HG02981 (cell line): ENCODE measurements at regions not wholly inside any gene's neighbourhood (a gene's known extent, or its start where the extent isn't known, plus 50 kb on each side); places are given as distances from the start of the nearest gene placed in this dataset.
"Not testable (repeated sequence)": the region's sequence is repeated elsewhere in the genome, so short reads cannot be mapped to it uniquely, and the experiment has no call there.

Source experiments
- ATAC-seq: cut with Tn5 transposase; IDR thresholded peaks from one replicate; pipeline ENCODE4 v1.9.1; 2021; ENCODE audit warnings: mild to moderate bottlenecking, moderate library complexity; ENCODE audit not compliant: unreplicated experiment

DNA sequence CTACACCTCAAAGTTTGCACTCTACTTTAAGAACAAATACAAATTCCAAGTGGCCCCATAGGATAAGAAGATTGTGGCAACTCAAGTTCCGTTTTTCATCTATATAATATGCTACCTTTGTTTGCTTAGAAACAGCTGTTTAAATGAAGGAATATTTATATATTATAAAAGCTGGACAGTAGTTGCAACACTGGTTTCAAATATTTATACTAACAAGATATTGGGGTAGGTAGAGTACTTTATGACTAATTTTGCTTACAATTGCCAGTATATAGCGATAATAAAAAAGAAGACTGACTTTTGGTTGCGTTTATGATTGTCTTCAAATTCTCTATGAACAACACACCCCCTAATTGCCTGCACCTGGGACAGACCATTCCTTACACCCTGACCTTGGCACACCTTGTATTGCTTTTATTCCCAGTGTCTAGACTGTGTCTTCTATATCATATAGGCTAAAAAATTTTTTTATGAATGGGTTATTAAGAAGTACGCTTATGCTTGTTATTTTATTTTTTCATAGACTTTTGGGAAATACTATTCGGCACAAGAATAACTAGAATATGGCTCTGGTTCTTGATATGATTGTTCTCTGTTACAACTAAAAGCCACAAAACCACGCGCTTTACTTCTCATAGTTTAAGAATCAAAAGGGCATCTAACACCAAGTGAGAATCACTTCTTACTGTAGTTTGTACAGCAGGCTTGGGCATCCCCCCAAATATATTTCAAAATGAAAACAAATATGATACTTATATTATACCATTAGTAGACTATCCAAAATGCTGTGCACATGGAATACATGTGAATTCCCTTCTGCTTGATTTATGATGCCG is 455.4 kb upstream of the DCN start:
- no peak for ATAC-seq

DNA sequence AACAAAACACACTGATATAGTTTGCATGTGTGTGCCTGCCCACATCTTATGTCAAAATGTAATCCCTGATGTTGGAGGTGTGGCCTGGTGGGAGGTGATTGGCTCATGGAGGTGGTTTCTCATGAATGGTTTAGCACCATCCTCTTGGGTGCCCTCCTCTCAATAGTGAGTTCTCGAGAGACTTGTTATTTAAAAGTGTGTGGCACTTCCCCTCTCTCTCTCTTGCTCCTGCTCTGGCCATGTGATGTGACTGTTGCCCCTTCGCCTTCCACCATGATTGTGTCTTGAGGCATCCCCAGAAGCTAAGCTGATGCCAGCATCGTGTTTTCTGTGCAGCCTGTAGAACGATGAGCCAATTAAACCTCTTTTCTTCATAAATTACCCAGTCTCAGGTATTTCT is 454.1 kb upstream of the DCN start:
- ATAC-seq: no peak

DNA sequence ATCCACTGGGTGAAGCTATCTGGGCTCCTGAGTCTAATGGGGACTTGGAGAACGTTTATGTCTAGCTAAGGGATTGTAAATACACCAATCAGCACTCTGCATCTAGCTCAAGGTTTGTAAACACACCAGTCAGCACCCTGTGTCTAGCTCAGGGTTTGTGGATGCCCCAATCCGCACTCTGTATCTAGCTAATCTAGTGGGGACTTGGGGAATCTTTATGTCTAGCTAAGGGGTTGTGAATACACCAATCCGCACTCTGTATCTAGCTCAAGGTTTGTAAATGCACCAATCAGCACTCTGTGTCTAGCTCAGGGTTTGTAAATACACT is 451.7 kb upstream of the DCN start:
- ATAC-seq: not testable (repeated sequence)

DNA sequence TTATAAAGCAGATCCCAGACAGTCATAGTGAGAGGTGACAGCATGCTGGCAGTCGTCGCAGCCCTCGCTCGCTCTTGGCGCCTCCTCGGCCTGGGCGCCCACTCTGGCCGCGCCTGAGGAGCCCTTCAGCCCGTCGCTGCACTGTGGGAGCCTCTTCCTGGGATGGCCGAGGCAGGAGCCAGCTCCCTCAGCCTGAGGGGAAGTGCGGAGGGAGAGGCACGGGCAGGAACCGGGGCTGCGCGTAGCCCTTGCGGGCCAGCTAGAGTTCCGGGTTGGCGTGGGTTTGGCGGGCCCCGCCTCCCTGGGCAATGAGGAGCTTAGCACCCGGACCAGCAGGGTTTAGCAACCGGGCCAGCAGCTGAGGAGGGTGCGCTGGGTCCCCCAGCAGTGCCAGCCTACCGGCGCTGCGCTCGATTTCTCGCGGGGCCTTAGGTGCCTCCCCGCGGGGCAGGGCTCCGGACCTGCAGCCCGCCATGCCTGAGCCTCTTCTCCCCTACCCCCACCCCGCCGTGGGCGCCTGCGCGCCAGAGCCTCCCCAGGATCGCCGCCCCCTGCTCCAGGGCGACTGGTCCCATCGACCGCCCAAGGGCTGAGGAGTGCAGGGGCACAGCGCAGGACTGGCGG is 451.2 kb upstream of the DCN start:
- ATAC-seq: no peak

DNA sequence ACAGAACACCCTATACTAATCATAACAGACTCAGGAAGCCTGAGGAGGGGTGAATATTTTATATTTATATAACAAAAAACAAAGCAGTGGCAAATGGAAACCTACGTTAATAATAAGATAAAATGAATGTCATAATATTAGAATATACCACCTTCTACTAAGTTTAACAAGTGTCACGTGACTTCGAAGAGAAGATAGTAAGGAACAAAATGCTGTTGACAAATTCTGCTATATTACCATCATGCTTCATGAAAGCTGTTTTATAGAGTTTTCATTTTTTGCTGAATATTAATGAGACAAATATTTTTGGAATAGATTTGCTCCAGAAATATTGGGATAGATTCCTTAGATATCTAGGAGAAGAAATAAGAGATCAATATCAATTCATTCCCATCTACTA is 450.6 kb upstream of the DCN start:
- ATAC-seq: no peak

DNA sequence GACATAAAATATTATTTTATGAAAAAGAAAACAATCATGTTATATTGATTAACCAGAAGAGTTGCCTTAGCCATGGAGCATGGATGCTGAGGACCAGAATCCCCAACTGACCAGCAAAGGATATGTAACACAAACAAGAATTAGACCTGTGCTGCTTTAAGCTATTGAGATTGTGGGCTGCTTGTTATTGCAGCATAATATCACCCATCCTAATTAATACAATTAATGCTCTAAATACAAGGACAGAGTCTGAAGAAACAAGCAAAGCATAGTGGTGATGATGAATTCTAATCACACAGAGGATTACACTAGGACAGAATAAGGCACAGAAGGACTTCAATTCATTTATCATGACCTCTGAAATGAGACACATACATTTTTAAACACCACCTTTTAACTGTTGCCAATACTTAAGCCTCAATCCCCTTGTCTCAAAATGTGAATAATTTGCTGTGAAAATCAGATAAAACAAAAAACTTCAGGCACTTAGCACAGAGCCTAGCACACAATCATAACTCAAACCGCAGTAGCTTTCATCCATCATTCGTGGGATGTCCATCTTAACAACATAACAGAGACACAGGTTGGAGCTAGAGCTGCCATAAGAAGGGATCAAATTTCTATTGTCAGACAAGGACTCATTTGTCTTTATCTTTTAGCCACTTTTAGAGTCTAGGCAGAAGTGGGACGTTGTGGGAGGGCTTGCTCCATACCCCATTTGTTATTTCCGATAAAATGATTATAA is 449.6 kb upstream of the DCN start:
- ATAC-seq: no peak

DNA sequence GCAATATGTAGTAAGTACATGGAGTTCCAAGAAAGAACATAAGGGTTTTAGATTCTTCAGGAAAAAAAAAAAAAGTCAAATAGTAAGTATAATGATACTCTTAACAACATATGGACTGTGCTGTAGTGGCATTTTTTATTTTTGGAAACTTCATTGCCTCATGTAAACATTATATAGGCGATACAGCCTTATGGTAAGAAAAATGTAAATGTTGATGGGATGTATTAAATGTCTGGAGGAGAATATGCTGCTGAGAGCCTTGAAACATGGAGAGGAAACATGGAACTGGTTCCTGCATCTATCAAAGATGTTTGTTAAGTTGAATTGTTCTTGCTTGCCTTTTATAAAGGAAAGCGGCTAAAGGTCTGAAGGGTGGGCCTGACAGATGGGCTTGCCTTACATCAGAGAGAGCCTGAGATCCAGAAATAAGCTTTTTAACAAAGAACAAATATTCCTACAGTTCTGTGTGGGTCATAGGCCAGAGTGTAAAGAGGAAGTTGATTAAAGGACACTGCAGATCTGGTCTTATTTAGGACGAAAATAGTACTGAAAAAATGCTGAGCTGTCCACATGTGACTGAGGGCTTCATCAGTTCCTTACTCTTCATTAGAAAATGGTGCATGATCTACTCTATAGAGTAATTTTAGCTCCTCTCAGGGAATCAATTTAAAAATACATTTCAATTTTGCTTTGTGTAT is 448.1 kb upstream of the DCN start:
- no peak for ATAC-seq

DNA sequence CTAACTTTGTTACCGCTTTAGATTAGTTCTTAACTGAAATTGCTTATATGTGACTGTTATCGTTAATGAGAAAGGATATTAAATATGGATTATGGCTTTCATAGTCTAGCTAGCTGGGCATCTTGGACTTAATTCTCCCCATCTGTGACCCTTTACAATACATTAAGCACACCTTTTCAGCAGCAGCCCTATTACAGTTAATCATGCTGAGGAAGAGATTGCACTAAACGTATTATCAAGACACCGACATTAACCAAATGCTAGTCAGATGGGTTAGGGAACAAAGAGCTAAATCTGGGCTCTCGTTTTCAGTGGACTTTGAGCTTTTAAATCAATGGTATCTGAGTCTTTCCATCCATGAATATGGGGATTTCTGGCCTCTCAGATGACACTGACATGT is 447.5 kb upstream of the DCN start:
- ATAC-seq: no peak

DNA sequence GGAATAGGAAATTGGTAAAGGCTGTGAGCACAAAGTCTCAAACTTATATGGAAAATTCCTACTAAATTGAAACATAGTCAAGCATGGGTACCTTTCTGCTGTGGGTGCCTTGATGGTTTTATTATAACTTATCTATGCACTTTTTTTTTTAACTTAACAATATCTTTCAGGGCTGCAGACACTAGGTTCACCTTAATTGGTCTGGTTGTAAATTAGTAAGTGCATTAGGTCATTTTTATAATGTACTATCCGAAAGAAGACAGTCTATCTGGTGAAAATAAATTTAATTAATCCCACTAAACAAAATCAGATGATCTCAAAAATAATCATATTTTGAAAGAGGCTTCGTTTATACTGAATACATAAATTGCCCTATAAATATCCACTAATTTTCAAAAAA is 446.8 kb upstream of the DCN start:
- no peak for ATAC-seq

DNA sequence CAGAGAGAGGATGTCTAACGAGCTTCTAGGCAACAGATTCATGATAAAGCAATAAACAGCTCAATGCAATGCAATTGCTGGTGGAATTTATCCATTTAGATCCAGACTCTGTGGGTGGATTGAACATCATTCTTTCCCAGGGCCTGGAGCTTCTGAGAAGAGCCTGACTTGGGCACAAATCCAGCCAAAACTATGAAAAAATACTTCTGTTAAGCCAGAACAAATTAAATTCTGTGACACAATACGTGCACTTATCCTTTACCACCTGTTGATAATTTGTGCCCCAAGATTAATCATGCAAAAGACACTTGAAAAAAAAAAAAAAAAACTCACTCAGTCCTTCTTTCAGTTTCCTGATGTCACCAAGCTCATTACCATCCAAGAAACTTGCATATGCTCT is 446.0 kb upstream of the DCN start:
- no peak for ATAC-seq

DNA sequence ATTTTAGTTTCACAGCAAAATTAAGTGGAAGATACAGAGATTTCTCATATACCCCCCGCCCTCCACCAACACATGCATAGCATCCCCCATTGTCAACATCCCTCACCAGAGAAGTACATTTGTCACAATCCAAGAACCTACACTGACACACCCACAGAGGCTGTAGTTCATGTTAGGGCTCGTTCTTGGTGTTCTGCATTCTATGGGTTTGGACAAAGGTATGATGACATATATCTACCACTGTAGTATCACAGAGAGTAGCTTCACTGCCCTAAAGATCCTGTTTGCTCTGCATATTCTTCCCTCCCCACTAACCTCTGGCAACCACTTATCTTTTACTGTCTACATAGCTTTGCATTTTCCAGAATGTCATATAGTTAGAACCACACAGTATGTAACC is 444.6 kb upstream of the DCN start:
- ATAC-seq: no peak

DNA sequence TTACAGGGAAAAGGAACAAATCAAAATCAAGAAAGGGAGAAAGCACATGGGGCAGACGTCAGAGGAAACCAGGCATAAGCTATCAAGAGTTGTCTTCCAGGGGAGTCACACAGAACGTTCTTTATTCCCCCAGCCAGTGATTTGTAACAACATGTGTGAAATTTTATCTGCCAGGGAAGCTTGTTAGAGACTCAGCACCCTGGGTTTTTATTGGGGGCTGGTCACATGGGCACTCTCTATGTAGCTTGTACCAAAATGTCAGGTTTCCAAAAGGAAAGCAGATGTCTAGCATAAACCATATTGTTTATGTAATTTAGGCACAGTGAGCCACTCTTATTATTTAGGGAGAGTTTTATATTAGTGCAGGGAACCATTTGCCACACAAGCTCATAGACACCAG is 440.4 kb upstream of the DCN start:
- ATAC-seq: no peak

DNA sequence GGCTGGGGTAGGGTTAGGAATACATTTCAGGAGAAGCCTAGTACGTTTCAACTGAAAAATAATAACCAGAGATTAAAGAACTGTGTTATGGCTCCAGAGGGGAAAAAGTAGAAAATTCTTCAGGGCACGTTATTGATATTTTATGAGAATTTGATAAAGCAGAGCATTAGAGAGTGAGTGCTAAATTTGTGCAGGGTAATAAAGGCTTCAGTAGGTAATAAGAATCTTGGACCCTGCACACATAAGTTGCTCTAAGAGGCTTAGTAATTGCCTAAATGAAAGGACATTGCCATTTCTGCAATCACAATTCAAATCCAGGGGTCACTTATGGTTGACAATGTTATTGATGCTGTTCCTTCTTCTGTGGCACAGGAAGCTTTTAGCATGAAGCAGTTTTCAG is 439.4 kb upstream of the DCN start:
- ATAC-seq: no peak

DNA sequence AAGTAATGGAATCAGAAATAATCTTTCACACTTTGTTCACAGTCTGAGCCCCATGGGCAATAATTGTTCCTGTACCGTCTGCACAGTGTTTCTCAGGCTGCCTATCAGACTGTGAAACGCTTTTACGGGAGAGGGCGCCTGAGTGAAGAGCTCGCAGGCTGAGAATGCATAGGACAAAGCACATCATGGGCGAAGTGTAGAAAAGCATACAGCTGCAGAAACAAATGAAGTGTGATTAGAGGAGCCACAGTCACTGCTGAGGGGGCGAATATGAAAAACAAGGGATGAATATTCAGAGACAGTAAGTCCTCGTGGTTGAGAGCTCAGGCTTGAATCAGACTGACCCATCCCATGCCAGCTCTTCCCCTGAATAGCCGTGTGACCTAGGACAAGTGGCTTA is 438.4 kb upstream of the DCN start:
- no peak for ATAC-seq

DNA sequence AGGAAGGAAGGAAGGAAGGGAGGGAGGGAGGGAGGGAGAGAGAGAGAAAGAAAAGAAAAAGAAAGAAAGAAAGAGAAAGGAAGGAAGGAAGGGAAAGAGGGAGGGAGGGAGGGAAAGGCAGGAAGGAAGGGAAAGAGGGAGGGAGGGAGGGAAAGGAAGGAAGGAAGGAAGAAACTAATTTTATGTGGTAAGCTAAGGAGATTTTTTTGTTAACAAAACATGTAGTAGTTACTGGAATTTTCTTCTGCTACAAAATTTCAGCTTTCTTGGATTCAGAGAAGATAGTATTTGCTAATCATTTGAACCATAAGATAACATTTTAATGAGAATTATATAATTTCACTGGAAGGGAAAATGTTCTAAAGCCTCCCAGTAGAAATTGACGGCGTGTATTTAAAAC is 437.8 kb upstream of the DCN start:
- no peak for ATAC-seq

DNA sequence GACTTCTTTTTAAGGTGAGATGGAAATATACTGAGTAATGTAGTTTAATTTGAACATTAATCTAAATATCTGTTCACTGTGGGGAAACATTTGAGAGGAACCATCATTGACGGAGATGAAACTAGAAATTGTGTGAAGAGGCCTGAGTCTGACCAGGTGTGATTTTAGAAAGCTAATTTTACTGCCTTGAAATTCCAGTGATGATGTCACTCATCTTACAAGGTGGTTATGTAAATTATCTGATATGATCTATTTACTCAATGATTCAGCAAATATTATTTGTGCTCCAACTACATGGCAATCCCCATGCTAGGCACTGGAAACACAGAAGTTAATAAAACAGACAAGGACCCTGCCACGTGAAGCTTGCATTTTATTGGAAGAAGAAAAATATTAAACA is 435.7 kb upstream of the DCN start:
- ATAC-seq: no peak

DNA sequence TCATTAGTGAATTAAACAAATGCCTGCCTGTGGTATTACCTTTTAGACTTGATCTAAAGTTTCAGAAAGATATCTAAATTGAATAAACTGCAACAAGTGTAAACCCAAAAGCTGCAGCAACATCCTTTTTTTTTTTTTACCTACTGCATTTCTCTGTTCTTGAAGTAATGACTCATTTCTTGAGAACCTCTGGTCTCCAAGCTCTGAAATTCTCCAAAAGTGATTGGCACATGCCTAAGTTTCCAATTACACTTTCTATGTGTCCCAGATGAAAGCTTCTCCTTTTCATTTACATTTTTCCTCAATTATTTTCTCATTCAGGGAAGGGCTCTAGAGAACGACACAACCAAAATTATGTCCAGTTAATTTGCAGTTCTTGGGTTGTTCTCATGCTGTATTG is 435.2 kb upstream of the DCN start:
- ATAC-seq: no peak

DNA sequence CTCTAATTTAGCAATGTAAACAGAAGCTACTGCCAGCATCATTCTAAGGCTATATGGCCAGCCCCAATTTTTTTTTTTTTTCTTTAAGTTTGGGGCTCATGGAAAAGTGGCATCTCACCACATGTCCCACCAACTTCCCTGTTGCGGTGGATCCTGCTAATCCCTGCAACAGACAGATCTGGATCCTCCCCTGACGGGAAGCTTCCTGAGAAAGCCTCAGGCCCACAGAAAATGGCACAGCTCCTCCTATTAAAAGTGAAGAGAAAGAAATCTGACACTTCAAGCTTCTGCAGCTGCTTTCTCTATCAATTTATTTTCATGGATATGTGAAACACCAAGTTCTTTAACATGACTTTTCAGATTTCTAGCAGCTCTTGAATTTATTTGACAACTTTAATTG is 433.8 kb upstream of the DCN start:
- no peak for ATAC-seq

DNA sequence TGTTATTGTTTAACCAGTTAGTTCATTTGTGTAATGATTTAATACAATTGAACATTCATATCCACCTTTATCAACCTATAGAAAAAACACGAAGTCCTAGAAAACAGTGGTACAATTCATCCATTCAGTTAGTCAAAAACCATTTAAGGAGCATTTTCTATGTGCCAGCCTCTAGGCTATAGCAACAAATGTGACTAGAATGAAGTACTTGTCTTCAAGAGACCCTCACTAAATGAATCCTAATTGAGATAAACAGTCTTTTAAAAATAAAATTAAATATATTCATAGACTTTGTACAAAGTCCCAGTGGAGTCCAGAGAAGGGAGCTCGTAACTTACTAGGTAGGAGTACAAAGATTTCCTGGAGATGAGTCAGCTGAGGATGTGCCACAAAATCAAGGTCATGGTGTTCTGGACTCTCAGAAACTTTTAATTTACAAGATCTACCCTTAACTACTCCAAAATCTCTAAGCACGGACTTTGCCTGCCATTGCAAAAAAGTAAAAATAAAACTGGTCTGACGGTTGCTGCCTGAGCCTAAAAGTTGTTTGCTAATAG is 430.7 kb upstream of the DCN start:
- no peak for ATAC-seq

DNA sequence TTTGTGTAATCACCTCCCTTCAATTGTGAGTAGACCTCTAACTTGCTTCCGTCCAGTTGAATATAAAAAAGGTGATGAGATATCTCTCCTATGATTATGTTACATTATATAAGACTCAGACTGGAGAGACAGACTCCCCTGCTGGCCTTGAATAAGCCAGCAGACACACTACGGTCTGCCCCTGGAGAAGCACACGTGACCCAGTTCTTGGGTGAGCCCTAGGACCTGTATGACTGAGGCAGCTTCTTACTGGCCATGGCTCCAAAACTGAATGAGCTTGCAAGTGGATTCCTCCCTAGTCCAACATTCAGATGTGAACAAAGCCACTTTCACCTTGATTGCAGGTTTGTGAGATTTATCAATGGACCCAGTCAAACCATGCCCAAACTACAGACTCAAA is 427.9 kb upstream of the DCN start:
- ATAC-seq: no peak

DNA sequence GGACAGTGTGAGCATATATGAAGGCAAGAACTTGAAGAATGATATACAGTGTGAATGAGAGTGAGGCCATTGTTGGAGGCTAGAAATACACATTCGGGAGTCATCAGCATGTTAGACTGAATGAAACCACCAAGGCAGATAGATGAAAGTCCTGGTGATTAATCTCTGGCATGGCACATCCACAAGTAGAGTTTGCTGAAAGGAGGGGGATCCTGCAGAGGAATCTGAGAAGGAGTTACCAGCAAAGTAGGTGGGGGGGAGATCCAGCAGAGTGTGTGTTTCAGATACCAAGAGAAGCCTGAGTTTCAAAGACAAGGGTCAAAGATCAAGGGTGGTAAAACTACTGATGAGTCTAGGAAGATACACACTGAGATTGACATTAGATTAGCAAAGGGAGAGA is 426.7 kb upstream of the DCN start:
- no peak for ATAC-seq
